Activated CD4-positive, alpha-beta T cell treated with anti-CD3 and anti-CD28 coated beads, Interleukin-2, amount 50 U/mL, for 4 hours (primary cell): ENCODE measurements at regions not wholly inside any gene's neighbourhood (a gene's known extent, or its start where the extent isn't known, plus 50 kb on each side); places are given as distances from the start of the nearest gene placed in this dataset.

ENCODE experiments used
- DNase-seq, 2 experiments: peaks; one replicate each; pipeline ENCODE4 v3.0.0-alpha.2; 2020

DNA sequence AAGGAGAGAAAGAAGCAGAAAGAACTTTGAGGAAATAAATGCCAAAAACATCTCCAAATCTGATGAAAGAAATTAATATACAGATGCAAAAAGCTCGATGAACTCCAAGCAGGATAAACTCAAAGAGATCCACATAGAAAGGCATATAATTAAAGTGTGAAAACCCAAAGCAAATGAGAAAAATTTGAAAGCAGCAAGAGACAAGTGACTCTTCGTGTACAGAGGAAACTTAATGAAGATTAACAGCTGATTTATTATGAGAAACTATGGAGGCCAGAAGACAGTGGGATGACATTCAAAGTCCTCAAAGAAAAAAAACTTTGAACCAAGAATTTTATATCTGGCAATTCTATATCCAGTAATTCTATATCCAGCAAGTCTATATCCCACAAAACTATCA is 163.0 kb upstream of the TMCC3 start:
- no peak for DNase-seq

DNA sequence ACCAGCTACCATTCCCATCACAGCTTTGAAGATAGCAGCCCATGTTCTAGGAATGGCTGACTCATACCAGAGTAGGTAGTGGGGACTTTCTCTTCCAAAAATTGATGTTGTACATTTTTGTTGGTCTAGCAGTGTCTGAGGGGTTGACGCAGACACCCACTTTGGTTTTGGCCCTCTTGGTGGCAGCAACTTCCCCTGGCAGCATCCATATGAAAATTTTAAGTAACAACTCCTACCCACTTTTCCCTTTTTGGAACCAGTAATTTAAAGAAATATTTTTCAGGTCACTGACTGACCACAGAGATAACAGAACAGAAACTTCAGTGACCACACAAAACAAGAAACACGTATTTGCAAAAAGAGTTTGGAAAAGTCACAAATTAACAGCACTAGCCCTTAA is 162.0 kb upstream of the TMCC3 start:
- DNase-seq: no peak

DNA sequence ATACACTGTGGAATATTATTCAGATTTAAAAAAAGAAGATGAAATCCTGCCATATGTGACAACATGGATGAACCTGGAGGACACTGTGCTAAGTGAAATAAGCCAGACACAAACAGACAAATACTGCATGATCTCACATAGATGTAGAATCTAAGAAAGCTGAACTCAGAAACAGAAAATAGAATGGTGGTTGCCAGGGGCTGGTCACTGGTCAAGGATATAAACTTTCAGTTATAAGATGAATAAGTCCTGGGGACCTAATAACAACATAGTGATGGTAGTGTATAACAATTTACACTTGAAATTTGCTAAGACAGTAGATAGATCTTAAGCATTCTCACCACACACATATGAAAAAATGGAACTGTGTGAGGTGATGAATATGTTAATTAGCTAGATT is 161.3 kb upstream of the TMCC3 start:
- no peak for DNase-seq

DNA sequence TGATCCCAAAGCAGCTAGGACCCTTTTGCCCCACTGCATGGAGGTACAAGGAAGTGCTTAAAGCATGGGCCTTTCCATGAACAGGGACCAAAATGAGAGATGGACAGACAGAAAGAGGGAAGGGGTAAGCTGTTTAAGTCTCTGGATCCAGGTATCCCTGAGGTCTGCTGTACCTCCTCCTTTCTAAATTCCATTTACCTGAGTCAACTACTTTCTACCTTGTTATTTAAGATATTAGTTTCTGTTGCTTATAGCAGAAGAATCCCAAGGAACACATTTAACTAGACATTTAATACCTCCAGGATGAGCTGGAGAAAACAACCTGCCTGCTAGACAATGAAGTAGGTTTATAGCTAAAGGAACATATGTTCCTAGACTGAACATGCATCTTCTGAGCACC is 157.6 kb upstream of the TMCC3 start:
- DNase-seq: no peak

DNA sequence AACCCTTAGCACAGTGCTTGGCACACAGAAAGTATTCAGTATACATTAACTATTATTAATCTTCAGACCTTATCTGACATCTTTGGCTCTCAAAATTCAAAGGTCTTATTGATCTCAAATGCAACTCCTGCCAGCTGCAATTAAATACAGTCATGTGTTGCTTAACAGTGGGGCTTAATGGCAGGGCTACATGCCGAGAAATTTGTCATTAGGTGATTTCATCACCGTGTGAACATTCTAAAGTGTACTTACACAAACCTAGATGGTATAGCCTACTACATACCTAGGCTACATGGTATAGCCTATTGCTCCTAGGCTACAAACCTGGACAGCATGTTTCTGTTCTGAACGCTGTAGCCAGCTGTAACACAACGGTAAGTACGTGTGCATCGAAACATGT is 156.3 kb upstream of the TMCC3 start:
- no peak for DNase-seq

DNA sequence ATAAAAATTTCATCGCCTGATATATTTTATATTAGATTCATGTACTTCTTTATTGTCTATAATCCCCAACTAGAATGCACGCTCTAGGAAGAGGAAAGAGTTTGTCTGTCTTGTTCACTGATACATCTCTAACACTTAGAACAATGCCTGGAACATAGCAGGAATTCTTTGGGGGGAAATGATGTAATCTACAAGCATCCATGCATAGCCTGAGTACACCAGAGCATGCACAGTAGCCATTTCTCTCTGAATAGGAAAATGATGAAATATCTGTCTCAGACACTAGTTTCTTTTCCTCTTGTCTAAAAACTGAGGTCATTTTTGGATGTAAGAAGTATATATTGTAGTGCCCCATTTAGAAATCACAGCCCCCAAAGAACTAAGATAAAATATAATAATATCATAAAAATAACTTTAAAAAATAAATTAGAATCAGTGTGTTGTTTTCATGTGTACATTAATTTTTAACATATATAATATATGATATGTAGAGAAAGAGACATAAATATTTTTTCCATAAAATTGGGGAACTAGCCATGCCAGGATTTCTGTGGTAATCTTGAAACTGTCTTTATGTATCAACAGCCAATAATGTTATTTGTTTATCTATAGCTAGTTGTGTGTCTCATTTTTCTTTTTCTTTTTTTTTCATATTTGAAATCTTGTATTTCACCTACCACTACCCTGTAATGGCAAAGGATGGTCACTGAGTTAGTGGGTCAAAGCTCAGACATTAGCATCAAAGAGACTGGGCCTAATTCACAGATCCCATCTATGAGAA is 155.6 kb upstream of the TMCC3 start:
- no peak for DNase-seq

DNA sequence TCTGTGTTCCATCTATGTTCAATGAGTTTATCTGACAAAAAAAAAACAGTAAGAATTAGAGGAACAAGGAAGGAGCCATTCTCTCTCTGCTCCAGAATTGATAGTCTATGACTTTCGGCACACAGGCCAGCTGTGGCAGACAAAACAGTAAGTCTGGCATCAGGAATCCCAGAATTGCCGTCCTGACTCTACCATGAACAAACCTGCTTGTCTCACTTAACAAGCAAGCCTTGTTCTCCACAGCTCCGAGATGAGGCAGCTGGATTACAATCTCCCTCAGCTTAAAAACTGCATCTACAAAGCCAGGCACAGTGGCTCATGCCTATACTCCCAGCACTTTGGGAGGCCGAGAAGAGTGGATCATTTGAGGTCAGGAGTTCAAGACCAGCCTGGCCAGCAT is 153.6 kb upstream of the TMCC3 start:
- no peak for DNase-seq

DNA sequence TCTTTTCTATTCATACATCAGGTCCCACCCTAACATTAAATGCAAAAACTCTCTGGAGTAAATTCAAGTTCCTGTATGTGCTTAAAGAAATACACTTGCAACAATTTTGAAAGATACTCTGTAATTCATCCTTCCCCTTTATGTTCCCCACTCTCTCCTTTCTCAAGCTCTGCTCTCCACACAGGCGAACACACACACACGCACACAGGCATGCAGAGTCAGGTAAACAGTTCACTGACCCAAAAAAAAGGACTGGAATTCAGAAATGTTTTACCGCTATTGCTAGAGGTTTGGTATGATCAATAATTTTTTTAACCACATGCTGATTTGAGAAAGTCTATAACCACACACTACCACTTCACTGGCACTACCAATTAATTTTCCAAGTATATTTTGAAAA is 152.4 kb upstream of the TMCC3 start:
- DNase-seq: no peak

DNA sequence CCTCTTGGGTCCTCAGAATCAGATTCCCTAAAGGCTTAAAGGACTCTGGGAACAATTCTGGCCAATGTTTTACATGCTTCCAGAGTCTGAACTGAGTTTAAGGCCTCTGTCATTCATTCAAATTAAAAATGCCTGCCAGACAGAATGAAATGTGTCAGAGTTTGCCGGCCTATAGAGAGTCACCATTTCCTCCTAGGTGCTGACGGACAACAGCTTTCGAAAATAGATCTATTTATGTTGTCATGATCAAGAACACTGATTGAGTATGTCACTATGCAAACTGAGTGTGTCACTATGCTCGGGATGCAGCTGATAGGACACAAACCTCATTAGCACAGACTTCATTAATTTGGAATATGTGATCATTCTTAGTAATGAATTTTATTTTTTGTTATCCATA is 151.4 kb upstream of the TMCC3 start:
- no peak for DNase-seq

DNA sequence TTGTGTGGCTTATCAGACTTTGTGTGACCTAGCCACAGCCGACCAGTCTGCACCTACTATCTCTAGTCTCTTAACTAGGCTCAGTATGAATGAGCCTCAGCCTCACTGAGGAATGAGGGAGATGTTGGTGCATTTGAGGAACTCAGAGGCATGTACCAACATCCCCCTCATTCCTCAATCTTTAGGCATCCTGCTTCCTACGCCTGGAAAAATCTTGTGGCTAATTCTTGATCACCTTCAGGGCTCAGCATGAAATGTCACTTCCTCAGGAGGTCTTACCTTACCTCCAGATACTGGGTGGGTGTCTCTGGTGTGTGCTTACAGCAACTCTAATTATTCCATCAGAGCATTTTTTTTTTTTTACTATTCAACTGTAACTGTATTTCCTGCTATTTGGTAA is 148.8 kb upstream of the TMCC3 start:
- DNase-seq: no peak

DNA sequence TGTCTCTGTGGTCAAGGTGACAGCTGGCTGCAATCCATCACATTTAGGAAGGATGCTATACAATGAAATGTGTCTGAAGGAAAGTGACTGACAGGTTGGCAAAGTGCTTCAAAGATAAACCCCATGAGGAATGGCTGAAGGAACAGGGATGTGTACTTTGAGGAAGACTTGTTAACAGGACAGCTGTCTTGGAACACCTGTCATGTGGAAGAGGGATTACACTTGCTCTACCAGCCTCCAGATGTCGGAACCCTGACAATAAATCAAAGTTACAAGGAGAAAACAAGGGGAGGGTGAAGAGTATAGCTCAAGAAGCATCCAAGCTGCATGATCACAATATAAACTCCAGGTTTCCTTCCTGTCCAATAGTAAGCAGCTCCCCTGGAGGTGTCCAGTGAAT is 147.8 kb upstream of the TMCC3 start:
- DNase-seq: no peak

DNA sequence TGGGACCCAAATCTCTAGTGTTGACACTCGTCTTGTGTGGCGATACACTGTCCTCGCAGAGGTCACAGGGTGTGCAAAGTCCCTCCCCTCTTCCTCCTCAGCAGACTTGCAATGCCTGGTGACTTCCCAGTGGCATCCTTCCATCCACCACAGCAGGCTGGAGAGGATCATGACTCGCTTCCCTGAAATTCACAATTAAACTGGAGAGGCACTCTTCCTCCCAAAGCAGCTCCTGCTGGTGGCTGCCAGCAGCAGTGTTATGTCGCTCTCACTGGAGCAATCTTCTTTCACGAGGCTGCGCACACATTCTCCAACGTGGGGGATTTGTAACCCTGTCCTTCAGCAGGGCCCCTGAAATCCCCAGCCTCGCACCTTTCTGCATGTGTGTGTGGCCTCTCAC is 145.2 kb upstream of the TMCC3 start:
- DNase-seq: no peak

DNA sequence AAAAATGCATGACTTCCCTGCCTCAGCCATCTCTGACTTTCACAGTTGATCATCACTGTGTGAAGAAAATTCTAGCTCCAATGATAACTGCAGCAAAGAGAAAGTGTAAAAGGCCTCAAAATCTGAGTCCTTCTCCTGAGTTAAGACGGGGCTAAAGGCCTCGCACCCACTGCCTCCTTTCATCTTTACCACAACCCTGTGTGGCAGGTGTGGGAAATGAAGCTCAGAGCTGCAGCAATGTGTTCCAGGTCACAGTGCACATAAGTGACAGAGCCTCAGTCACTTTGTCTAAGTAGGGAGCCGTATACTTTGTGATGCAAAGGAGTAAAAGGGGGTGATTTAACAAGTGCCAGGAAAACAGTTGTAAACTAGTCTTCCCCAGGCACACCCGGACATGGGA is 144.7 kb upstream of the TMCC3 start:
- no peak for DNase-seq

DNA sequence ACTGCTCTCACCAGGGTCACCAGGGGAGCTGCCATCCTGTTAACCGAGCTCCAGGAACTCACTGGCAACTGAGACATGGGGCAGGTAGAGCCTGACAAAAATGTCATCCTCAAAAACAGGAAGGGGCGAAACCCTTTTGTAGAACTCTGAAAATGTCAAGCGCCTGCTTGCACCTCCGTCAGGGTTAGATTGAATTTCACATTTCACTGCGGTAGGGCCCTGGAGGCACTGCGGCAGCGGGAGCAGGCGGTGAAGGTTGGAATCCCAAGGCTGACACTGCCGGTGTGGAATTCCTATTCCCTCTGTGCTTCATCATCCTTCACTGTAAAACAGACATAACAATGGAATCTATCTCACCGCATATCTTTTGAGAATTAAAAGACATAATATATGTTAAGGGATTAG is 142.8 kb upstream of the TMCC3 start:
- no peak for DNase-seq

DNA sequence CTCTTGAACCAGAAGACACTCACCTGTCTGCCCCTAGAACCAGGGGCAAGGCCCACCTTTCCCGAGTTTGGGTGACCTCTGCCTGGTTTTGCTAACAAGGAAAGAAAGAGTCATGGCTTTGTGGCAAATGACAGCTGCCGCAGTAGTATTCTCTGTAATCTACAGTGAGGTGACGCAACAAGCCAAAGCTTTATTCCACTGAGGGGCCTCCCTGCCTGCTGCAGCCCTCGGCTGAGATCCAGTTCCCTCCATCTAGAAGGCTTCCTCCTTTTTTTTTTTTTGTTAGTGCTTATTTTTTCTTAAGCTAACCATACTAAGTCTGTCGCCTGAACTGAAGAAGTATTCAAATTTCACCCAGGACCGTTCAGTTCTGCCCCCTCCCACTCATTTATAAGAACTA is 142.3 kb upstream of the TMCC3 start:
- no peak for DNase-seq

DNA sequence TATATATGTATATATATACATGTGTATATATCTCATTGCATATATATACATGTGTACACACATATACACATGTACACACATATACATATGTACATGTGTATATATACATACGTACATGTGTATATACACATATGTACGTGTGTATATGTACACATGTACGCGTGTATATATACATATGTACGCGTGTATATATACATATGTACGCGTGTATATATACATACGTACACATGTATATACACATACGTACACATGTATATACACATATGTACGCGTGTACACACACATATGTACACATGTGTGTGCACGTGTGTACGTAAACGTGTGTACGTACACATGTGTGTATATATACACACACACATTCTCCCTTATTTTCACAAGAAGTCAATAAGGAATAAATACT is 141.6 kb upstream of the TMCC3 start:
- DNase-seq: no peak

DNA sequence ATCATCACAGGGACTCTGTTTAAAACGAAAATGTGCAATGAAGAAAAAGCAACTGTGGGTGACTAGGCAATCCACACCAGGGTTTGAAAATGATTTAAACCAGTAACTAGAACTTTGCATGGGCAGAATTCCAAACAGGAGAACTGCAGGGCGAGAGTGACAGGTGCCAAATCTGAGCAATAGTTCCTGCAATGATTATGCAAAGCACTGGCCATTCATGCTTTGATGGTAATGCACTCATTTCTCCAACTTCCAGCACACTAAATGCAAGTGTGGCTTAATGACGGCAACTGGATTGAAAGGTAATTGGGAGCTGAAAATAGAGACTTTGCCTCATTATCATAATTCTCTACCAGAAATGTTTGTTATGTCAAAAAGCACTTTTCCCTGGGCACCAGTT is 140.5 kb upstream of the TMCC3 start:
- no peak for DNase-seq

DNA sequence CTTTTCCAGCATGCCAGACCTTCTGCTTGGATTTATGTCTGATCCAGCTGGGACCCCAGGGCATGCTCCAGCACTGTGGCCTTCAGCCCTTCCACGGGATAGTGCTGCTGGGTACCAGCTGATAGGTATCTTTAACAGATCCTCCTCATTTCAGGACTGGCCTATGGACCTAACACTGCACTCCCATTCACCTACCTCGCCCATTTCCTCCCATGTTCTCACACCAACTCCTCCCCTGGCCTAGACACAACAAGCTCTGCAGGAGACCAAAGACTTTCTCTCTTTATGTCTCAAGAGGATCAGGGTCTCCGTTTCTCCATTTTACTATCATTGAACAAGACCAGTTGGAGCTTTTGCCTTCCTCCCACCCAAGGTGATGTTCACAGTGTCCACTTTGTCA is 140.0 kb upstream of the TMCC3 start:
- no peak for DNase-seq

DNA sequence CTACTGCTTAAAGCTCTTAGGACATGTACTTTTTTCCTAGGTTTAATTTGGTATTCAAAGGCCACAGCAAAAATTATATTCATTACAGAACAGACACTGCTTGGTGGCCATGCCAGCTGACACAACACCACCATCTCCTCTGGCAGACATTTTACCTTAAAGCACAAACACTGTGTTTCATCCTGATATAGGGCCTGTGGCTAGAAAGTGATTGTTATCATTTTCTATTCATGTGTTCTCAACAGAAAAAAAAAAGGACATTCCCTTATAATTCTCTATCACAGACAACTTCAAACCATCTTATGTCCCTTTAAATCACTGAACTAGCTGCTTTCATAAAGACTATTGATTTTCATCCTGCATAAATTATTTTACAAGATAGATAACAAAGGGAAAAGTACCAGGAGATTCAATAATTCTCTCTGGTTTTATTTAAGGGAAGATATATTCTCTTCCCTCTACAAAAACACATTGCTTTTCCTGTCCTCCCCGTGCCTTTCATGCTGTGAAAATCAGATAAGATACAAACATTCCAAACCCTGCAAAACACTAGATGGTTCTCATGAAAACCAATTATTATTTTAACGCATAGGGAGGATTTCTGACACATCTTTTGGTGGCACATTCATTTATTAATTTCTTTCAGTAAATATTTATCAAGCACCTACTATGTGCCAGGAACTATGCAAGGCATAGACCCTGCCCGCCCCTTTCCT is 139.3 kb upstream of the TMCC3 start:
- DNase-seq: no peak

DNA sequence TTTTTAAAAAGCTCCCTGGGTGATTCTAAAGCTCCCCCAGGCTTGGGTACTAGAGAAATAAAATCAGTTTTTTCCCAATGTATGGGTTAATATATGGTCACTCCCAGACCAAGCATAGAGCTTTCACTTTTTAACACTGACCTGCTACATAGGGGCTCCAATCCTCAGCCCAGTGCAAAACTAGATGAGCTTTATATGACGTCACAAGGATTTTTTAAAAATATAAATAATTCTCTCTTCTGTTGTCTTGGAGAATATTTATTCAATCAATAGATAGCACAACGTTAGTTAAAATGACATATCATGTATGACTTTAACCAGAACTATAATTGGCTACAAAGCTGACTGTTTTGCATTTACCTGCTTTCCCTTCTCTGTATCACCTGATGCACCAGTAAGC is 137.9 kb upstream of the TMCC3 start:
- no peak for DNase-seq

DNA sequence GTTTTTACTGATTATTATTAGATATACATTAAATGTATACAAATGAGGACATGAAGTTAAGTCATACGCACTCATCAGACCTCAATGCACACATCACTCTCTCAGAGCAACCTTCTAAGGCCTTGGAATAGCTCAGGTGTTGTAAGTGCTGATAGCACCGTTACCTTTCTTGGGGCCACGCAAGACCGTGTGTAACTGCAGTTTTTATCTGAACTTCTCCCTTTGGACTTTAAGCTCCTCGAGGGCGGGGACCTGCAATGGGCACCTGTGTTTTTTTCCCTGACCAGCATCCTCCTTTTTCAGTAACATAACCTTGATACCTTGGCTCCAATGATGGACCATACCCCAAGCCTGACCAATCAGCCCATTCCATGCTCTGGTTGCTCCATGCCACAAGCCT is 136.5 kb upstream of the TMCC3 start:
- no peak for DNase-seq

DNA sequence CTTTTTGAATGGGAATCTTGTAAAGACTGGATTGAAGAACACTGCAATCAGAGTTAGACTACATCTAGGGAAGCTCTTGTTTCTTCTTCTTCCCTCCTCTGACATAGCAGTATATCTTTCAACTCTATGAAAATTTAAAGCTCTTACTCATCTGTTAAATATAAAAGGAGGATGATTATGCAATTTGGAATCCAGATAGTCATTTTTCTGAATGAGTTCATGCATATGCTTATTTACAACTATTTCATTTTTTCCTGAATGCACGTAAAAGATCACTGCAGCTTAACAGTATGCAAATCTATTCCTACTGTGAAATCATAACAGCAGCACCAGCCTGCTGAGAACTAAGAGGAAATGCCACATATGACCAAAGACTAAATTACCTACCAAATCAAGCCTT is 133.5 kb upstream of the TMCC3 start:
- DNase-seq: no peak

DNA sequence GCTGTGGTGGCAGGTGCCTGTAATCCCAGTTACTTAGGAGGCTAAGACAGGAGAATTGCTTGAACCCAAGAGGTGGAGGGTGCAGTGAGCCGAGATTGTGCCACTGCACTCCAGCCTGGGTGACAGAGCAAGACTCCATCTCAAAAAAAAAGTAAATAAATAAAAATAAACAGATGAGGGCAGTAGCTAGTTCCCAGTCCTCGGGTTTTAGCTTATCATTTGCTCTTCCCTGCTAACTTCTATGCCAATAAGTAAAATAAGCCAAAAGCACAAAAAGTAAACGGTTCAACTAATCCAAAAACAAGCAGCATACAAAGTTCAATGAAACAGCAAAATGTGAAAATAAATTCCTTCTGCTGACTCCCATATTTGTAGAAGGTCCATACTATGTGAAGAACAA is 133.0 kb upstream of the TMCC3 start:
- no peak for DNase-seq

DNA sequence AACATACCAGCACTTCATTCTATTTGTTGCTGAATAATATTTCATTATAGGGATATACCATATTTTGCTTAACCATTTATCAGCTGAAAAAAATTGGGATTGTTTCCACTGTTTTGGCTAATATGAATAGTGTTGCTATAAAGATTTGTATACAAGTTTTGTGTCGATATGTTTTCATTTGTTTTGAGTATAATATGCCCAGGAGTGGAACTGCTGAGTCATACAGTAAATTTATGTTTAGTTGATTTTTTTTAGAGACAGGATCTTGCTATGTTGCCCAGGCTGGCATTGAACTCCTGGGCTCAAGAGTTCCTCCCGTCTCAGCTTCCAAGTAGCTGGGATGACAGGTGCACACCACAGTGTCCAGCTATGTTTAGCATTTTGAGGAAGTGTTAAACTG is 131.5 kb upstream of the TMCC3 start:
- DNase-seq: no peak

DNA sequence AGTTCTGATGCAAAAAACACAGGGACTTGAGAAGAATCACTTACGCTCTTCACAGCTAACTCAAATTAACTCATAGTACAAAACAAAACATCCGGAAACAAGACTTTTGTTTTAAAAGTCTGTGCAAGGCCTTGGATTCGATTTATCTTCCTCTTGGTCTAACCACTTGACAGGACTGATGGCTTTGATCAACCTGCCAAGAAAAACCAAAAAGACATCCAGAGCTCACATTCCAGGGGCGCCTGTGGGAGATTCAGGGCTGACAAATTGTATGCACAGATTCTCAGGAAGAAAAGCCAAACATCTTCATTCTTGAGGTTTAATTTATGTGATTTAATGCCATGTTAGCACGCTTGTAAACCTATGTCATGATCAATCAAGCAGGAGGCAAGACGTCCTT is 129.1 kb upstream of the TMCC3 start:
- no peak for DNase-seq
